Stomach (tissue), 4 donors: ENCODE measurements at regions not wholly inside any gene's neighbourhood (a gene's known extent, or its start where the extent isn't known, plus 50 kb on each side); places are given as distances from the start of the nearest gene placed in this dataset.

ENCODE experiments used
- POLR2A ChIP-seq, 4 donors: fragments of 450-650 bp; IDR thresholded peaks; one replicate each; pipeline ENCODE4 v1.6.1; 2016; ENCODE audit warnings: antibody characterized with exemption in 4 of 4, control low read depth in 2 of 4, mild to moderate bottlenecking in 1 of 4, moderate library complexity in 1 of 4
- TF ChIP-seq, protein P1 (sequence below), 7 experiments: fragments of 450-650 bp in 4 of 7; fragments of 200-600 bp in 3 of 7; sonication (generic) in 3 of 7; IDR thresholded peaks; one replicate each; pipeline ENCODE4 v1.5.1; 2016 to 2019; ENCODE audit warnings: antibody characterized with exemption in 7 of 7, control low read depth in 2 of 7, mild to moderate bottlenecking in 1 of 7

DNA sequence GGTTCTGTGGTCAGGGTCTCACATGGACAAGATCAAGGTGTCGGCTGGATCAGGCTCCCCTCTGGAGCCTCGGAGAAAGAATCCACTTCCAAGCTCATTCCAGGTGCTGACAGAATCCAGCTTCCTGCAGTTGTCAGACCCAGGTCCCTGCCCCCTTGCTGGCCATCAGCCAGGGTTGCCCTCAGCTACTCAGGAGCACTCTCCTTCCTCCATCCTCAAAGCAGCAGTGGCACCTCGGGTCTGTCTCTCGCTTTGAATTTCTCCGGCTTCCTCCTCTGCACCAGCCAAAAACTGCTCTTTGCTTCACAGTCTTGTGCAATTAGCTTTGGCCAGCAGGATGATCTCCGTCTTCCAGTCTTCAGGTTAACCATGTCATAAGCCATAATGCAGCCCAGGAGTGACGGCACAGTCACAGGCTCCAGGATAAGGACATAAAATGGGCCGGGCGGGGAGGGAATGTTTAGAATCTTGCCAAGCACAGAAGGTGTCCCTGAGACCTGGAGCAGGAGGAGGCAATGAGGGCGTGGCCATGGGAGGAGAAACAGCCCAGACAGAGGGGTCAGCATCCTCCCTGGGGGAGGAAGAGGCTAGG lies 79.4 kb upstream of the SLC25A33 start:
- TF ChIP-seq POLR2A (IDR thresholded peaks at IDR 0.05): no peak
- TF ChIP-seq, protein P1, sequence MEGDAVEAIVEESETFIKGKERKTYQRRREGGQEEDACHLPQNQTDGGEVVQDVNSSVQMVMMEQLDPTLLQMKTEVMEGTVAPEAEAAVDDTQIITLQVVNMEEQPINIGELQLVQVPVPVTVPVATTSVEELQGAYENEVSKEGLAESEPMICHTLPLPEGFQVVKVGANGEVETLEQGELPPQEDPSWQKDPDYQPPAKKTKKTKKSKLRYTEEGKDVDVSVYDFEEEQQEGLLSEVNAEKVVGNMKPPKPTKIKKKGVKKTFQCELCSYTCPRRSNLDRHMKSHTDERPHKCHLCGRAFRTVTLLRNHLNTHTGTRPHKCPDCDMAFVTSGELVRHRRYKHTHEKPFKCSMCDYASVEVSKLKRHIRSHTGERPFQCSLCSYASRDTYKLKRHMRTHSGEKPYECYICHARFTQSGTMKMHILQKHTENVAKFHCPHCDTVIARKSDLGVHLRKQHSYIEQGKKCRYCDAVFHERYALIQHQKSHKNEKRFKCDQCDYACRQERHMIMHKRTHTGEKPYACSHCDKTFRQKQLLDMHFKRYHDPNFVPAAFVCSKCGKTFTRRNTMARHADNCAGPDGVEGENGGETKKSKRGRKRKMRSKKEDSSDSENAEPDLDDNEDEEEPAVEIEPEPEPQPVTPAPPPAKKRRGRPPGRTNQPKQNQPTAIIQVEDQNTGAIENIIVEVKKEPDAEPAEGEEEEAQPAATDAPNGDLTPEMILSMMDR (IDR thresholded peaks at IDR 0.05): no peak
